HG03280 (cell line): ENCODE measurements at regions not wholly inside any gene's neighbourhood (a gene's known extent, or its start where the extent isn't known, plus 50 kb on each side); places are given as distances from the start of the nearest gene placed in this dataset.
"Not testable (repeated sequence)": the region's sequence is repeated elsewhere in the genome, so short reads cannot be mapped to it uniquely, and the experiment has no call there.

ENCODE experiments used
- ATAC-seq: cut with Tn5 transposase; IDR thresholded peaks from one replicate; pipeline ENCODE4 v1.9.1; 2021; ENCODE audit warnings: mild to moderate bottlenecking, moderate library complexity; ENCODE audit not compliant: unreplicated experiment

DNA sequence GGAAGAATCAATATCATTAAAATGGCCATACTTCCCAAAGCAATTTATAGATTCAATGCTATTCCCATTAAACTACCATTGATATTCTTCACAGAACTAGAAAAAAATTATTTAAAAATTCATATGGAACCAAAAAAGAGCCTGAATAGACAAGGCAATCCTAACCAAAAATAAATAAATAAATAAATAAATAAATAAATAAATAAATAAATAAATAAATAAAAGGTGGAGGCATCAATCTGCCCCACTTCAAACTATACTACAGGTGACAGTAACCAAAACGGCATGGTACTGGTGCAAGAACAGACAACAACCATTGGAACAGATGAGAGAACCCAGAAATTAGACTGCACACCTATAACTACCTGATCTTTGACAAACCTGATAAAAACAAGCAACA lies 598.5 kb upstream of the GRM3 start:
- not testable (repeated sequence) for ATAC-seq

DNA sequence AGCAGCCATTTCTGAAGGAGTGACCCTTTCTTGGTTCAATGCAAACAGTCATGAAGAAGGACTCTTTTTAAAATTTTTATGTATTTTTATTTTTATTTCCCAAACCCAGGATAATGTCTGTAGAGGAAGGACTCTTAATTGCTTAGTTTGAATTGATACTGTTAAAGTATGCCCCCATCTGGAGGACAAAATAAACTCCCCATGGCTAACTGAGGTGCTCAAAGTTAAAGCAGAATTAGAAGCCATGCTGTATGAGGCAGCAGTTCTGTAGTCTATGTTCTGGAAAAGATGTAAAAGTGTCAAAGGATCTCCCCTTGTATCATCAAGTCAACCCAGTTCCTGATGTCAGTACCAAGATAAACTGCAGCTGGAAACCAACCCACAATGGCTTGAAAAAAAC lies 617.9 kb upstream of the GRM3 start:
- no peak for ATAC-seq

DNA sequence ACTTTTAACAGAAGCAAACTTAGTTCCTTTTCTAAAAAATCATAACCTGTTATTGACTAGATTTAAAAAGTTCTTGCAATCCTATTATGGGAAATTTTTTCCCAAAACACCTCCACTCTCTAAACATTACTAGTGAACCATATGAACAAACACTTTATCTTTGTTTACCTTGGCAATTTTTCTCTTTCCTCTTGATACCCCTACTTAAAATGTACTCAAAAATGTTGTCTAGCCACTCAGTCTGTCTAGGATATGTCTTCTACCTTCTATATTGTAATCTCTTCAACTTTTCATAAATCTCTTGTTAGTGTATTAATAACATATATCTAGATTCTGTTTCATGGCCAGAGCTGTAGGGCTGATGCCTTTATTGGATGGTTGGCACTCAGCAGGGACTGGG lies 630.0 kb upstream of the GRM3 start:
- ATAC-seq: no peak

DNA sequence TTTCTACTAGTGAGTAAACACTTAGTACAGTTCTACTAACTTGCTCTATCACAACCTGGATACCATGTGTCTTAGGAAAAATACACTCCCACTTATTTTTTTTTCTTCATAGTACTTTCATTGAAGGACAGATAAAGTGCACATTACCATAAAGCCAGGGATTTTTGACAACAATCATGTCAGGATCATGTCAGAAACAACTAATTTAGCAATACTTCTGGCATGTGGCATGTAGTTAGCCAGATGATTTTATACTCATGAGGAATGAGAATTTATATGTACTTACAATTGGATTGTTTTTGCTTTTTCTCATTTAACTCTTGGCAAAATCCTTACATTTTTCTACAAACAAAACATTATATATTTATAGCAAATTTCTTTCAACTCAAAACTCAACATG lies 630.7 kb upstream of the GRM3 start:
- ATAC-seq: no peak

DNA sequence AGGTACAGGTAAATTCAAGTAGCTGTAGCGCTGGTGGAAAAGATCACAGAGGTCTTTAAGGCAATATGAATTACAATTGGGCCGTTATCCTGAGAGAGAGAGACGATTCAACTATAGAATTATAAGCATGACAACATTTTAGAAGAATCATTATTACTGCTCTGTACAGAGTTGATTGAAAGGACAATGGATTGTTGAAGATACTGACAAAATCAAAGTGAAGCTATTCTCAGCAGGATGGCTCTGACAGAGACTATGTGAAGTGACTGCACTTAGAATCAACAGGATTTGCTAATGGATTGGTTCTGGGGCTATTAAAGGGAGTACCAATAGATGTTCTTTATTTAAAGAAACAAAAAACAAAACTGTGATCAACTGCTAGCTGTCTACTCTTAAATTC lies 634.8 kb upstream of the GRM3 start:
- ATAC-seq: no peak

DNA sequence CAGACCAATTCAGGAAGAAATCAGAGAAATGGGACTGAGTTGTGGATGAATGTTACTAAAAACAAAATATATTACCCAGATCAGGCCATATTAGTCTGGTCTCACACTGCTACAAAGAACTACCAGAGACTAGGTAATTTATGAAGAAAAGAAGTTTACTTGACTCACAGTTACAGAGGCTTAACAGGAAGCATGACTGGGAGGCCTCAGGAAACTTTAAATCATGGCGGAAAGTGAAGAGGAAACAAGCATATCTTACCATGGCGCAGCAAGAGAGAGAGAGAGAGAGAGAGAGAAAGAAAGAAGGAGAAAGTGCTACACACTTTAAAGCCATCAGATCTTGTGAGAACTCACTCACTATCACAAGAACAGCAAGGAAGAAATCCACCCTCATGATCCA lies 636.8 kb upstream of the GRM3 start:
- no peak for ATAC-seq

DNA sequence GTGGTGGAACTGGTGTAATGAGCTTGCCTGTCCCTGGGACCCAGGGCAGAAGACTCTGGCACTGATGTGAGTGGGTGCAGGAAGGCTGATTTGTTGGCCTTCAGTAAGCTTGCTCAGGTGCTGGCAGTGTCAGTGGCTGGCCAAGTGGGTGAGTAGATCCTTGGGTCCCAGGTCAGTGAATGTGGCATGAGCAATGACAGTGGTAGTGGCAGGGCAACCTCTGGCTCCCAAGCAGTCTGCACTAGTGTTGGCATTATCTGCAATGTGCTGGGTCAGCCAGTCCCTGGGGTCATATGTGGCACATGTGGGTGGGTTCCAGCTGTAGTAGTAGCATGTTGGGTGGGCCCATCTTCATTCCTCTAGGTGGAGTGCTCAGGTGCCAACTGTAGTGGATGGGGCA lies 640.9 kb upstream of the GRM3 start:
- no peak for ATAC-seq

DNA sequence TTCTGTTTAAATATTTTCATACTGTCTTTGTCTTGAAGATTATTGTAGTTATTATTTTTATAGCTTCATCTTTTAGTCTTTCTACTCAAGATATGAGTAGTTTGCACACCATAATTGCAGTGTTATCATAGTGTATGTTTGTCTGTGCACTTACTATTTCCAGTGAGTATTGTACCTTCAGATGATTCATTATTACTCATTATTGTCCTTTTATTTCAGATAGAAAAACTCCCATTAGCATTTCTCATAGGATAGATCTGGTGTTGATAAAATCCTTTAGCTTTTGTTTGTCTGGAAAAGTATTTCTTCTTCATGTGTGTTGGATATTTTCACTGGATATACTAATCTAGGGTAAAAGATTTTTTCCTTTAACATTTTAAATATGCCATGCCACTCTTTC lies 646.2 kb upstream of the GRM3 start:
- ATAC-seq: no peak

DNA sequence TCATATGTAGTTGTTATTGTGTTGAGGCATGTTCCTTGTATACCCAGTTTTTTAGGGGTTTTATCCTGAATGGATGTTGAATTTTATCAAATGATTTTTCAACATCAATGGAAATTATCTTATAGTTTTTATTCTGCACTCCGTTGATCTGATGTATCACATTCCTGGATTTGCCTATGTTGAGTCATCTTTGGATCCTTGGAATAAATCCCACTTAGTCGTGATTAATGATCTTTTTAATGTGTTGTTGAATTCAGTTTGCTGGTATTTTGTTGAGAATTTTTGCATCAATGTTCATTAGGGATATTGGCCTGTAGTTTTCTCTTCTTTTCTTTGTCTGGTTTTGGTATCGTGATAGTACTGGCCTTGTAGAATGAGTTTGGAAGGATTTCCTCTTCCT lies 648.6 kb upstream of the GRM3 start:
- no peak for ATAC-seq

DNA sequence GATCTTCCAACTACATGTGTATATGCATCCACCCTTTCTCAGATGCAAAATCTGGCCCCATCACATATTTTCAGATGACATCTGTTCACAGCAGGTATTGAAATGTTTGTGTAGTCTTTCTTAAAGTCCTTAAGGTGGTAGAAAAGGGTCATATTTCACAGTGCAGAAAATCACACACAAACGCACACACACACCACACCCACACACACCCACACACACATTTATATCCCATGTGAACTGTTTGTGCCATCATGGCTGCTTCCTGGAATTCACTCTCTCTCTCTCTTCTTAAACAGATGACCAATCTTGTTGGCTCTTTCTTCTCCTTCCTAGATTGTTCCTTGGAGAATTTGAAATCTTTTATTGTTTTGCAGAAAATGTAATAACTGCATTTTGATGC lies 663.0 kb upstream of the GRM3 start:
- ATAC-seq: no peak

DNA sequence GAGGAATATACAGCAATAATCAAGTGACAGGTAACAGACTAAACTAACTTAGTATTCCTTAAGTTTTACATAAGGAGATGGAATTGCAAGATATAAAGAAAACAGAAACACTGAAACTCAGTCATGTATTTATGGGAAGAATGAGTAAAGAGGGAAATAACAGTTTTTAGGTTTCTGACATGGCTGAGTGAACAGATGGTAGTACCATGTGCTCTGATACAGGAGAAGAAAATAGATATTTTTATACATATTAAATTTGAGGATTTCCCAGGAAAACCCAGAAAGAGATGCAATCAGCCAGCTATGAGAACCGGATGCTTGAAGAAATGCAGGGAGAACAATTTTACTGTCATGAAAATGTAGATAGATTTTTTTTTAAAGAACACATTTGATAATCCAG lies 669.5 kb upstream of the GRM3 start:
- ATAC-seq: no peak

DNA sequence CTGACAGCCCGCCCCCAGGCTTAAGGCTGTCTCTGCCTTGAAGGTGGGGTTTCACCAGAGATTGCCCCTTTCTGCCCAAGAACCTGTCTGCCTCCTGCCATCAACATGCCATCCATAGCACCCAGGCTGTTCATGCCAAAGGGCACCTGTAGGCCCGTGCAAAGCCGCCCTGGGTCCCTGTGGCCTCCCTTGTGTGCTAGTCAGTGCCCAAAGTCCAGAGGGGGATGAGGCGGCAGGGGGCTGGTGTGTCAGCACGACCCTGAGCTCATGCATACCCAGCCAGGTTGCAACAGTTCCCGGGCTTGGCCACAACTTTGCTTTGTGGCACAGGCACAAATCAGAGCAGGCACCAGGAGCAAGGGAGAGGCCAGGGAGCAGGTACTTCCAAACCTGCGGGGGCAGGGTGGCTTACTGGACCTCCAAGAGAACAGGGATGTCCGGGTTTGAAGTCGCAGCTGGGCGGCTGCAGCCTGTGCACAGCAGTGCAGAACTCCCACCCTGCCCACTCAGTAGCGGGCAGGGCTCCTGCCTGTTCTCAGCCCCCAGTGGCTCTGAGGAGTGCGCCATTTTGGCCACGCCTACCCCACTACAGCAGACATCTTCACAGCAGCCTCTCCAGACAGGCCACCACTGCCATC lies 671.1 kb upstream of the GRM3 start:
- ATAC-seq: no peak

DNA sequence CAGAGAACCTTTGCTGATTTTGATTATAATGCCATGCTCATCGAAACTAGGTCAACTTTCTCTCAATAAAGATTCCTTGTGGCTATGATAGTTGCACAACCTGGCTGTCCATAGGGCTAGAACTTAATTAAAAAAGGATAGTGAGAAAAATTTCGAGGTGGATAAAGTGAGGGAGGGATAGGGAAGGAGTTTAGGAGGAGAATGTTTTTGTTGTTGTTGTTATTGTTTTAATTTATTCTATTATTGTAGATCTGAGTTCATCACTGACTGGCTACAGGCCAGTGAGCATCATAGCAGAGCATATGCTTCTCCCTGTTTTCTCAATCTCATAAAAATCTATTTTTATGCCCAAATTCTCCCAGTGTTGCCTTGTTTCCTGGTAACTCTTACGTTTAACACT lies 688.7 kb upstream of the GRM3 start:
- ATAC-seq: no peak

DNA sequence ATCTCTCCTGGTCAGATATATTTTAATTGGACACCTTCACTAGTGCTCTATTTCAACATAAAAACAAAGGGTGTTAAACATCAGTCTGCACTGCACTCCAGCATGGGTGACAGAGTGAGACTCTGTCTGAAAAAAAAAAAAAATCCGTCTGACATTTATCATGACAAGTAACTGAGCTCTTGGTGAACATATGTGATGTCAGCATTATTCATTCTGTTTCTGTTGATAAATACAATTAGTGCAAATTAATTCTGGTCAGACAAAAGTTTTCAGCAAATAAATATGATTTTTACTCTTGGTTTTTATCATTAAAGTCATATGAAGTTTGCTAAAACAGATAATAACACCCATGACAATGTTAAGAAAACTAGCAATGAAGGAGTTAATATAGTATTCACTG lies 692.8 kb upstream of the GRM3 start:
- ATAC-seq: no peak

DNA sequence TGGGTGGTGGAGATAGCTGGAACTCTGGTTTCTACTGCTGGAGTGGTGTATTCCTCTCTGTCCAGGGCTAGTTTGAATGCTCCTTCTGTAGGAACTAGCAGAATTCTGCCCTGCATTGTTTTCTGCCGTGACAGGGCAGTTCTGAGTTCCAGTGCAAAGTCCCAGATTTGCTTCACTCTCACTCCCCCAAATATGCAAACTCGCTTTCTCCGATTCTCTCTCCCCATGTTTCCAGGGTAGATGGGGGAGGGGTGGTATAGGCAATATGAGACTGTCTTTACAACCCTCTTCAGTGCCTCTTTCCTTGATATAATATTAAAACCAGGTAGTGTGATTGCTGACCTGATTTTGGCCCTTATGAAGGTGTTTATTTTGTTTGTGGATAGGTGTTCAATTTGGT lies 693.3 kb upstream of the GRM3 start:
- ATAC-seq: no peak

DNA sequence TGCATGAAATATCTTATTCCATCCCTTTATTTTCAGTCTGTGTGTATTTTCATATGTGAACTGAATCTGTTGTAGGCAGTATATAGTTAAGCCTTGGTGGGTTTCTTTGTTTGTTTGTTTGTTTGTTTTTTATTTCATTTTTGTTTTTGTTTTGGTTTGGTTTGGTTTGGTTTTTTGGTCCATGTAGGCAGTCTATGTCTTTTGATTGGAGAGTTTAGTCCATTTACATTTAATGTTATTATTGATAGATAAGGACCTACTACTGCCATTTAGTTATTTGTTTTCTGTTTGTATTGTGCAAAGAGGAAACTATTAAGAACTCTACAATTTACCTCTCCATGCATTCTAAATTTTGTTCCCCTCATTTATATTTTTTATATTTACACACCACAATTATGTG lies 695.9 kb upstream of the GRM3 start:
- ATAC-seq: no peak

DNA sequence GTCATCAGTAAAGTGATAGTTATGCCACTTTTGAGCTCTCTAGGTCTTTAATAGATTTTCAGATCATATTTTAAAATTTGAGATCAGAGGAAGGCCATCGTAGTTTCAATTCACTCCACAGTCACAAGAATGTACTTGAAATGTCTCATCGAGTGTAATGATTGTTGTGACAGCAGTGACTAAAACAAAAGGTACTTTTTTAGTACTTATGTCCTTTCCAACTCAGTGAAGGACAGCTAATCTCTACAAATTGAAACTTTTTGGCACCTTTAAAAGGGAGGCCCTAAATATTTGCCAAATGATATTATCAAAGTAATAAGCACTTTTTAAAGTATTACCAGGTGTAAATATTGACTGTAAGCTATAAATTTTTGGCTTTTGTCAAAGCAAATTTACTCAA lies 702.9 kb upstream of the GRM3 start:
- ATAC-seq: no peak

DNA sequence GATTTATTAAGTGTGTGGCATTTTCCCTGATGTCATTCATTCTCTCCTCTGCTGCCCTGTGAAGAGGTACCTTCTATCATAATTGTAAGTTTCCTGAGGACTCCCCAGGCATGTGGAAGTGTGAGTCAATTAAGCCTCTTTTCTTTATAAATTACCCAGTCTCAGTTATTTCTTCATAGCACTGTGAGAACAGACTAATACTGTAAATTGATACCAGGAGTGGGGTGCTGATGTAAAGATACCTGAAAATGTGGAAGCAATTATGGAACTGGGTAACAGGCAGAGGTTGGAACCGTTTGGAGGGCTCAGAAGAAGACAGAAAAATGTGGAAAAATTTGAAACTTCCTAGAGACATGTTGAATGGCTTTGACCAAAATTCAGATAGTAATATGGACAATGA lies 711.8 kb upstream of the GRM3 start:
- ATAC-seq: no peak

DNA sequence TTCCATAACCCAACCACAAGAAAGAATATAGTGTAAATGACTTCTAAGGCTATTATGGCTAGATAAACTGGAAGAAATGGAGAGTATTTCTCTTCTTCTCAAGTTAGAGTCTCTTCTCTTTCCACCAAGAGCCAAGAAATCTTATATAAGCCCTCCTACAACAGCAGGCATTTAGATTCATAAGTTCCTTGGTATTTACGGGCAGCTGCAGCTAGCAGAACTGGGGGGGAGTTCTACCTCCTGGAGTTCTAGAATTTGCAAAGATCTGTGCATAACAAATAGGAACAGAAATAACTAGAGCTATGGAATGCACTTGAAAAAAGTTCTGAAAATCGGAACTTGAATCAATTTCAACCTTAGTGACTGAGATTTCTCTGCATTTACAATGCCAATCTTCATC lies 715.2 kb upstream of the GRM3 start:
- no peak for ATAC-seq

DNA sequence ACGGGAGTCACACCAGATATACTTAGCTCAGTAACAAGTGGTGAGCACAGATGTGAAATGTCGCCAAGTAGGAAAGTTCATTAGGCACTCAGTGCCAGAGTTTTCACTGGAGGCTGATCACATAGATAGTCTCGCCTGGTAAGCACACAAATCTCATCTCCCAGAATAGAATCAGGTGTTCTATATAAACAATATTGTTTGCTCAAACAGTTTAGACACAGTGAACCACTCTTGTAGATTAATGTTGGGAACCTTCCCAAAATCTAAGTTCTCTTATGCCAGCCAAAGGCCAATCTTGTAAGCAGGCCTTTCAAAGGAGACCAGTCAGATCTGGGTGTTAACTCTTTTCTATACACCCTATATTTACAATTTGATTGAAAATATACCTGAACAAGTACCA lies 716.5 kb upstream of the GRM3 start:
- ATAC-seq: no peak

DNA sequence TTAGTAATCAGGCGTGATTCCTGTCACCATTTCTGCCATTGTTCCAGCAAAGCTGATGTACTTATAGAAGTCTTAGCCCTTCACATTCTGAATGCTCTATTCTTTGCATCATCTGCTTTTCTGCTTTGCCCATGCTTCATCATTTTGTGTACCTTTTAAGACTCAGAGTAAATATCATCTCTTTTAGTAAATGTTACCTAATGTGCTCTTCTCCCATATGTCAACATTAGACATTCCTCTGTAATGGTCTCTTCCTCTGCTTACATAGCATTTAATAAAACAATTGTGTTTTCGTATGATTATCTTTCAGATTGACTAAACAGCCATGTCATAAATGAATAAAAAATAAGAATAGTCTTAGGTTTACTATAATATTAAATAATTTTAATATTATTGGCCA lies 719.6 kb upstream of the GRM3 start:
- no peak for ATAC-seq

DNA sequence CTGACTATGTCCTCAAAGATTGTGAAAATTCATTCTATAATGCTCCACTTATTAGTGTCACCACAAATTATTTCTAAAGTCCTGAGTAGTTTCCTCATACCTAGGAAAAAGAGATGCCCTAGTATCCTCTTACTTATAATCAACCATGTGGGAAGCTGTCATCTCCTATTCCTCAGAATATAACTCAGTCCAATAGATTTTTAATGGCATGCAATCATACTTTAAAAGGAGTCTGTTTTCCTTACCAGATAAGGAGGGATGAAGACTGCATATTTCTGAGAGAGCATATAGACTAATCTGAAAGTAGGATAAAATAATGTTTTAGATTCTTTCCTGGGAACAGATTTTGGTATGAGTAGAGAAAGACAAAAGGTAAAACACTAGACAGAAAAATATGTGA lies 727.7 kb upstream of the GRM3 start:
- ATAC-seq: no peak

DNA sequence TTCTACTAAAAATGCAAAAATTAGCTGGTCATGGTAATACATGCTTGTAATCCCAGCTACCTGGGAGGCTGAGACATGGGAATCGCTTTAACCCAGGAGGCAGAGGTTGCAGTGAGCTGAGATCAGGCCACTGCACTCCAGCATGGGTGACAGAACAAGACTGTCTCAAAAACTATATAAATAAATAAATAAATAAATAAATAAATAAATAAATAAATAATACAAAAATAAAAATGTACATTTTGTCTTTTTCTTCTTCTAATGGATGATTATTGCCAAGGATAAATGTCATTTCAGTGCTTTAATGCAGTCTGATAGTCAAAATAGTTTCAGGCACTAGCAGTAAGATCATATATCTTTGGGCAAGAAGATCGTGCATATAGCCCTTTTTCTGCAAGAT lies 727.6 kb upstream of the SEMA3D start:
- no peak for ATAC-seq

DNA sequence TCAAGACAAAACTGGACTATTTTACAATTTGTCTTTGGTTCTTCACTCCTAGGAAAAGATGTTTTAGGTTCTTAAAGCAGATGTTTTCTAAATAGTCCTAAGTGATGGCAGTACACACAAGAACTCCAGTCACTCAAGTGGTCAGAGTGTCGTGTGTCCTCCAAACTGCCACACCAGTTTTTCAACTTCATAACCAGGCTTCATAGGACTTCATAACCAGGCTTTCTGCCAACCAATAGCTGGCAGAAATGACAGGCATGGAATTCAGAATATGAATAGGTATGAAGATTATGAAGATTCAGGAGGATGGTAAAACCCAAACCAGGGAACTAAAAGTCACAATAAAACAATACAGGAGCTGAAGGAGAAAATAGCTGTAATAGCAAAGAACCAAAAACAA lies 721.2 kb upstream of the SEMA3D start:
- ATAC-seq: no peak
